HG03432 (cell line): ENCODE measurements at regions not wholly inside any gene's neighbourhood (a gene's known extent, or its start where the extent isn't known, plus 50 kb on each side); places are given as distances from the start of the nearest gene placed in this dataset.

ENCODE experiments used
- ATAC-seq: cut with Tn5 transposase; IDR thresholded peaks from one replicate; pipeline ENCODE4 v1.9.1; 2021; ENCODE audit warnings: mild to moderate bottlenecking, moderate library complexity; ENCODE audit not compliant: unreplicated experiment

DNA sequence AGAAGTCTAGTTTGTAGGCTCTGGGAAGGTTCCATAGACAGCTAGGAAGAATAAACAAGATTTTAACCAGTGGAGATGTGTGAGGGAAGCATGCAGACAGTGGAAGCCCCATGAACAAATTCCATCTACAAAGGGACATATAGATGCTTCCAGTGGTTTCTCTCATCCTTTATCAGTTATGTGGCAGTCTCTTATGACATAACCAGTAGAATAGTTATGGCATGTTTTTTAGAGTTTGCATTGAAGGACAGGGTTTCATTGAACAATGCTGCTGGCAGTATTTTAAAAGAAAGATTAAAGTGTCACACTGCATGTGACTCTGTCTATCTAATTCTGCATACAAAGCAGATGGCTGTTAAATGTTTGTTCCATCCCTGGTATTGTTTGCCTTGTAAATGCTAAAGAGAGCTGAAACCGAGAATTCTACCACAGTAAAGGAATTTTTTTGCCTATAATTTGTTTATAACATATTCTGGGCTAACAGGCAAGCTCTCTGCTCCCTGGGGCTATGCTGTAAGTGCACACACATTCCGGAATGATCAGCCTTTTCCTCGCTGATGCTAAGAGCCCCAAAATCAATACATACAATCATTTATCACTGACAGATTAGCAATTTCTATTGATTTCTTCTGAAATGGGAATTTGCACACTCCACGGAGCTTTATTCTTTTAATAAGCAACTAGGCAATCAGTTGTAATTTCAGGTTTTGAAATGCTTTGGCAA is 76.8 kb upstream of the PELI1 start:
- no peak for ATAC-seq

DNA sequence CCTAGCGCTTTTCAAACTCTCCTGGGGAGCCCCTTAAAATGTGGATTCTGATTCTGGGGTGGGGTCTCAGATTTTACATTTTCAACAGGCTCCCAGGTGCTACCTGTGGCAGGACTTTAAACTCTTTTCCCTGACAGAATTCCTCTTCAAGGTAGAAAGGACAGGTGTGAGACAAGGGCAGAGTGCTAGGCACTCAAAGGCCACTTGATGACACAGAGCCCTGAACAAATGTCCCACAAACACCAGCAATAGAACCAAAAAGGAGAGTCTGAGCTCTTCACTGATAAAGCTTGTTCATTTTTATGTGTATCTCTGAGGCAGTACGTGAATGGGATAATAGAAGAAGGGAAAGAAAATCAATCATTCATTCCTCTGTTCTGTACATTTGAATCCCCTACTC is 77.7 kb upstream of the PELI1 start:
- ATAC-seq, result no peak

- no peak for ATAC-seq
Measured at GRCh38 chr2:64222351-64222750, 78.1 kb upstream of the PELI1 start.

- ATAC-seq, result peak; percentile 57
Measured at GRCh38 chr2:64223055-64223454, 78.8 kb upstream of the PELI1 start.

DNA sequence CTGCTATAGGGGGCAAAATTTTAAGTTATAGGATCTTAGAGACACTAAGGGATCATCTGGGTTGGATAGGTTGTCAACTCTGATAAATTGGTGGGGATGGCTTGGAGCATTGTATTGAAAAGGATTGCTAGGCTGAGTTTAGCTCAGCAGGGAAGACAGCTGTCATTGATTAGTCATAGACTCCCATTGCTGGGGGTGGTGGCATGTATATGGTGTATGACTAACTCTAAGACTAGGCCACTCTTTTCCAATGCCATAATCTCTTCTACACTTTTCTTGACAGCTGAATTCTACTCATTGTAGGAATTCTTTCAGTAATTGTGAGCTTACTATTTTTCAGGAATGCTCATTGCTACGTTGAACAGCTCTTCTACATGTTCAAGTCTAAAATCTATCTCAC is 81.3 kb upstream of the PELI1 start:
- ATAC-seq, result no peak

DNA sequence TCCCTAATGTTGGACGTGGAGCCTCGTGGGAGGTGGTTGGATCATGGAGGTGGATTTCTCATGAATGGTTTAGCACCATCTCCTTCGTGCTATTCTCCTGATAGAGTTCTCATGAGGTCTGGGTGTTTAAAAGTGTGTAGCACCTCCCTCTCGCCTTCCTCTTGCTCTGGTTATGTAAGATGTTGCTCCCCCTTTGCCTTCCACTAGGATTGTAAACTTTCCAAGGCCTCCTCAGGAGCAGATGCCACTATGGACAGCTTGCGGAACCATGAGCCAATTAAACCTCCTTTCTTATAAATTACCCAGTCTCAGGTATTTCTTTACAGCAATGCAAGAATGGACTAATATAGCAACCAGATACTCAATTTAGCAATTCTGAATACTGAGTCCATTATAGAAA is 82.4 kb upstream of the PELI1 start:
- ATAC-seq, result no peak

GRCh38 chr2:64227603-64228125 is 83.4 kb upstream of the PELI1 start:
- ATAC-seq, result no peak

DNA sequence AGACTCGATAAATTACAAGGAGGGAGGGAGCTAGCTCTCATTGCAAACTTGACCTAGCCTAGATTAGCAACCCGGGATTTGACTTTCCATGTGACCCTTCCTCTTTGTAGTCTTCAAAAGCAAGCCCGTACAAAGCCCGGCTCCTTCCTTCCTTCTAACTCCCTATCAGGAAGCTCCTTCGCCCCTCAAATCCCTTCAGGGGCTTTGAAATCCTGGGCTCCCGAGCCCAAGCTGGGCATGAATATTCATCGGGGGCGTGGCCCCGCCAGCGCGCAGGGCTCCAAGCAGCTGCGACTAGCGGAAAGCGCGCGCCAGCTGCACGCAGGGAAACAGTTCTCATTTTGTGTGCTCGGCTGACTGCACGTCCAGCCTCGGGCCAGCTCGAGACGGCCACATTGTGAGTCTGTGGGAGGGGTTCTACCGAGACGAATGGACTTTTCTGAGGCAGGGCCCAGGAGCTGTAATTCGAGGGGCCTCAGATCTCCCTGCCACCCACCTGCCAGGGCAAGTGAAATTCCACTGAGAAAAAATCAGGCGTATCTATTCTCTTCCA is 84.0 kb upstream of the PELI1 start:
- peak; percentile 99 for ATAC-seq

GRCh38 chr2:64228918-64229317 is 84.7 kb upstream of the PELI1 start:
- ATAC-seq, result no peak

GRCh38 chr2:64230540-64230939 is 86.3 kb upstream of the PELI1 start:
- no peak for ATAC-seq

- ATAC-seq, result no peak
Measured at GRCh38 chr2:64232266-64232665, 88.0 kb upstream of the PELI1 start.

DNA sequence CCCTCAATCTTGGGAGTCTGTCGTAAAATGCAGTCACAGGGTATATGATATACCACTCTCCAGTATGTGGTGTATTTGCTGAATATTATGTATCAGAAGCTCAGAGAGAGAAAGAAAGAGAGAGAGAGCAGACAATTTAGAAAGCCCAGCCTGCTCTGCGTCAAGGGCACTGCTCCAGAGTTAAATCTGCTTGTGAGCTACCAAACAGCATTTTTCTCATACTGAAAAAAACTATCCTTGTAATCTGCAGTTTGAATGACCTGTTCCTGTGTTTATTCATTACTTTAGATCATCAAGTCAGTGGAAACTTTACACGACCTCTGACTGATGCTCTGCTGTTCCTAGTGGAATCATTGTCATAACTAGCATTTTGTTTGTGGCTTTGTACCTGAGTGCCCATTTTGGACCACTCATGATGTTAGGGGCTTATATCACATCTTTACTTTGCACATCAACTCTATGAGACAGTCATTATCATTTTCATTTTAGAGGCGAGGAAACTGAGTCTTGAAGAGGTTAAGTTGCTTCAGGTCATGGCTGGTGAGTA is 89.2 kb upstream of the PELI1 start:
- ATAC-seq, result no peak

GRCh38 chr2:64234150-64234549 is 89.9 kb upstream of the PELI1 start:
- no peak for ATAC-seq

DNA sequence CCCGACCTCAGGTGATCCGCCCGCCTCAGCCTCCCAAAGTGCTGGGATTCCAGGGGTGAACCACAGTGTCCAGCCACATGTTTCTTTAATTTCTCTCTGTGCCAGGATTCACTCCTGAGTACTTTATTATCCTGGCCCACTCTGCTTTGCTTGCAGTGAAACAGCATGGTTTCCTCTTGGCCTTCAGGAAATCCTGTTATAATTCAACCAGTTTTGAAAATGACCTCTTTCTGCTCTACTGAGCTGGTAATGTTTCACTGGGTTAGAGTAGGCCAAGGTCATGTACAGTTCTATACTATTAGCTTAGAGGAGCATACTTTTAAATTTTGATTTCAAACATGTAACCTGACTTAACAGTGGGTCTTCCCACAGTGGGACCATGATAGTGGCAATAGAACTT is 90.6 kb upstream of the PELI1 start:
- peak; percentile 81 for ATAC-seq

DNA sequence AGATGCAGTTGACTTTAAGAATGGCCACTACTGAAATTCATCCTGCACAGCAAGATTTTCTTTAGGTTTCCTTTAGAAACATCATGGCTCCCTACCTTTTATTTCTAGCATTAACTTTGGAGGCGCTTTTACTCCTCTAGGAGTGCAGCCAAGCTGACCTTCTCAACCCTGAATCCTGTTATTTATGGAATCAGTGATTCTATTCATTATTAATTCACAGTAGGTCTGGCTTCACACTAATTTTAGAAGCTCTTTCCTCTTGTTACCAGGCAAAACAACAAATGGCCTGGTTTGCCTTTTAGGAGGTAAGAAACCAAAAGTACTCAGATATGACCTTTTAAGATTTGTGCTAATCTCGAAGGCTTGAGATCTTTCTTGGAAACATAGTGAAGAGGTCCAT is 93.0 kb upstream of the PELI1 start:
- ATAC-seq, result no peak

- ATAC-seq, result no peak
Measured at GRCh38 chr2:64238799-64239198, 94.6 kb upstream of the PELI1 start.

DNA sequence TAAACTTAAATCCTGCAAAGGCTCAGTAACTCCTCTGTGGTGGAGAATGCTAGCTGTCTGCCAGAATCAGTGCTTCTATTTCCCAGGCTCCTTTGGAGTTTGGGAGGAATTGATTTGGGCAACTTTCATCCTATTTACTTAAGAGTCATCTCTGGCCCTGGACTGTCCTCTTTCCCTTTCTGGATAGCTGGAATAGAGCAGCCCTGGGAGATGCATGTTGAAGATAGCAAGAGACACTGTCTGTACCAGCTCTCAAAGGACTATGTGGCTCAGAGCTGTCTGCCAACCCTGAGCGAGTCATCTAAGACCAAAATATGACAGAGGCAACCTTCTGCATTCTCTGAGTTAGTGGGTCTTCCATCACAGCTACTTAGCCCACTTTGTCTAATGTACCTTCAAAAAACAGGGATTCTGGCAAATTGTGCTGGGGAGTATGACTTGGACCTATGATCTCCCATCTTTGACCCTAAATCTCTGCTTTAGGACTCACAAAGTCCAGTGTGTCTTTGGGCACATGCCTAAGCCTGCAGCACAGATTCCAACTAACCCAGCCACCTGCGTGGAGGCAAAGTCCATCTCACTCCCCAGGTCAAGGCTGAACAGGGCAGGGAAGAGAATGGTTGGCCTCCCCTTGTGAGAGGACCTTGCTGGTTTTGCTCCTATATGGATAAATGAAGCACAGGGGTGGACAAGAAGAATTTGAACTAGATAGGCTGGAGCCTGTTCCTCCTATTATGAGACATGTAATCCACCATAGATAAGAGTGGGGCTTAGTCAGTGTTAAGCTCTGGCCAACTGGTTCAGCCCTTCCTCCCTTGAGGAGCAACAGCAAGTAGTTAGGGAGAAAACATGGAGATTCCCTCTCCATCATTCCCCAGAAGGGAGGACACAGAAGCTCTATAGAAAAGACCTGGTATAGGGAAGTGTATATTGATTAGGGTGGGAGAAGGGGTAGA is 99.1 kb upstream of the PELI1 start:
- no peak for ATAC-seq

DNA sequence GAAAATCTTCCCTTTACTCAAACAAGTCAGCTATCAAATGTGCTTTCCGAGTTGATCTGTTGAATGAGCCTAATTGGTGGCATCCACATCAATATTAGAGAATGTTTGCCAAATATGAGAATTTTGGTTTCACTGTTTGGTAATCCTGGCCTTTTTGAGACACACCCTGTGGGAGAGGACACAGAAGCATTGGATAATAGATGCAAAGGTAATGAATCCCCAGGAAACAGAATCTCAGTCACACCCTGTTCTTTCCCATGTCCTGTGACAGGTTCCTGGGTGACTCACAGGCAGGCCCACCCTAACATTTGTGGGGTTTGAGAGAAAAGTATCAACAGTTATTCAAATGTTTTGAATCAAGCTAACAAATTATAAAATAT is 99.8 kb upstream of the PELI1 start:
- ATAC-seq, result no peak

- no peak for ATAC-seq
Measured at GRCh38 chr2:64245631-64246030, 101.4 kb upstream of the PELI1 start.

- no peak for ATAC-seq
Measured at GRCh38 chr2:64246962-64247361, 102.7 kb upstream of the PELI1 start.

- ATAC-seq, result no peak
Measured at GRCh38 chr2:64249426-64249825, 105.2 kb upstream of the PELI1 start.
